ENCODE measurements at regions not wholly inside any gene's neighbourhood (a gene's known extent, or its start where the extent isn't known, plus 50 kb on each side); places are given as distances from the start of the nearest gene placed in this dataset.

DNA sequence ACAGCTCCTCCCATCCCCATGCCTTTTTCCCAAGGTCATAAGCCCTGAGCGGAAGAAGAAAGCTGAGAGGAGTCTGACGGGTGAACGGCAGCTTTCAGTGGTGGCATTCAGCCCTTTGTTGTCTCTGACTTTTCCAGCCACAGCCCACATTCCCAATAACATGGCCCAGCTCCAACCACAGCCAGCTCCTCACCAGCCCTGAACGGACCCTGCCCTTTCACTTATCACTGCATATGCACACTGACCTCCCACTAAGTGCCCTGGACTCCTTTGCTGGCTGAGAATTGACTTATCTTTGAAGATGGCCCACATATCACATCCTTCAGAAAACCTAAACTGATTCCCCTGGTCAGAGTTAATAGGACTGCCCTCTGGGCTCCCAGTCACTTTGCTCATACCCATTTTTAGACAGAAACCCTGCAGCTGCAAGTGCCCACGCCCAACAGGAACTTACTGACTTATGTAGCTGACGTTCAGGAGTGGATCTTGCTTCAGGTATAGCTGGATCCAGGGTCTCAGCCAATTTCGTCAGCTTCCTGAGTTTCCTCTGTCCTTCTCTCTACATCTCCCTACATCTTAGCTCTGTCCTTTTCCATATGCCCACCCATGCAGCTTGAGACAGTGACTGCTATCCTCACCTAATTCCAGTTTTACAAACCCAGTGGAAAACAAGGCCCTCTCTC, 348.5 kb upstream of the PROK2 start:
- no peak overlapping the region for H3K4me2 ChIP-seq (ENCODE audit: low read depth, low read length, poor library complexity, severe bottlenecking)
- no peak overlapping the region for H3K9ac ChIP-seq (ENCODE audit: low read length)
- no peak overlapping the region for H3K4me3 ChIP-seq (ENCODE audit: low read length)
- no peaks in the 10 kb centered on the region for H3K79me2 ChIP-seq (ENCODE audit: low read length)
- H3K9me3 ChIP-seq (ENCODE audit: low read length), result no peaks in the 10 kb centered on the region
- H3K36me3 ChIP-seq (ENCODE audit: insufficient read depth, low read length), result no peaks in the 10 kb centered on the region; the same call in 1 of the 2 replicates
- peaks cover 42% of the 10 kb centered on the region for H3K4me1 ChIP-seq (ENCODE audit: low read length)
- no peaks in the 10 kb centered on the region for H4K20me1 ChIP-seq (ENCODE audit: insufficient read depth, low read depth, low read length)
- H3K27ac ChIP-seq (ENCODE audit: low read length), result no peak overlapping the region
- H2AFZ ChIP-seq (ENCODE audit: low read length), result no peak overlapping the region
- DNase-seq, result no peak
- no peaks in the 10 kb centered on the region for H3K9me2 ChIP-seq (replicated peaks; ENCODE audit: insufficient read depth, low read length)
- H3K27me3 ChIP-seq (ENCODE audit: low read length), result no peaks in the 10 kb centered on the region

DNA sequence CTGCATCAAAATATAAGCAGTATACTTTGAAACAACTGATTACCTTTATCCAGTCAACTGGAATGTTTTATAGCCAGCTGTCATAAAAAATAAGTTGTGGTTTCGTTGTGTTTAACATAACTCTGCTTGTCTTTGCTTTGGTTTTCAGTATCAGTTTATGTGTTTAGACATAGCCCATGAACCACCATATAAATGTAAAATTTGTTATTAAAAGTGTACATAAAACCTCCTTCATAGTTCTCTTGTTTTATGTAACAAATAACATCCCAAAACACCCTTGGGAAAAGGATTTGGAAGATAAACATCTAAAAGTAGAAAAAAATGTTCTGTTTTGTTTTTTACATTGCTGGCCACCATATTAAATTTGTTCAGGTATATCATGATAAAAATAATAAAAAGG, 347.0 kb upstream of the PROK2 start:
- no peak overlapping the region for H3K4me3 ChIP-seq (ENCODE audit: low read length)
- no peaks in the 10 kb centered on the region for H3K79me2 ChIP-seq (ENCODE audit: low read length)
- no peak for DNase-seq
- no peaks in the 10 kb centered on the region for H3K27me3 ChIP-seq (ENCODE audit: low read length)
- peaks cover 35% of the 10 kb centered on the region for H3K4me1 ChIP-seq (ENCODE audit: low read length)
- no peak overlapping the region for H3K4me2 ChIP-seq (ENCODE audit: low read depth, low read length, poor library complexity, severe bottlenecking)
- no peaks in the 10 kb centered on the region for H3K9me3 ChIP-seq (ENCODE audit: low read length)
- no peak overlapping the region for H3K27ac ChIP-seq (ENCODE audit: low read length)
- no peaks in the 10 kb centered on the region; the same call in 1 of the 2 replicates for H3K36me3 ChIP-seq (ENCODE audit: insufficient read depth, low read length)
- no peaks in the 10 kb centered on the region for H3K9me2 ChIP-seq (replicated peaks; ENCODE audit: insufficient read depth, low read length)
- no peak overlapping the region for H2AFZ ChIP-seq (ENCODE audit: low read length)
- H4K20me1 ChIP-seq (ENCODE audit: insufficient read depth, low read depth, low read length), result no peaks in the 10 kb centered on the region
- no peak overlapping the region for H3K9ac ChIP-seq (ENCODE audit: low read length)

DNA sequence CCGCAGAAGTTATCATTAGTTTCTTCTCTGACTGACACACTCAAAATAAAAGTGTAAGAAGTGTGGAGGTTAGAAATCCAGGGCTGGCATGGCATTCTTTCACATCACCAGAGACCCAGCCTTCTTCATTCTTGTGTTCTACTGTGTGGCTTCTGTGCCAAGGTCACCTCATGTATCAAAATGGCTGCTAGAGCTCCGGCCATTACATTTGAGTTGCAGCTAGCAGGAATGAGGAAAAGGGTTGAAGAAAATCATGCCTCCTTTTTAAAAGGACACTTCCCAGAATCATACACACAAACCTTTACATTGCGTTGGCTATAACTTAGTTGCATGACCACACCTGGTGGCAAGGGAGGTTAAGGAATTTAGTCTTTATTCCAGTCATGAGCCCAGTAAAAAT, 345.6 kb upstream of the PROK2 start:
- Histone ChIP-seq H3K27me3 (ENCODE audit: low read length) (no peaks in the 10 kb centered on the region), H3K27ac (ENCODE audit: low read length) (no peak overlapping the region), H3K9me2 (replicated peaks; ENCODE audit: insufficient read depth, low read length) (no peaks in the 10 kb centered on the region), H3K36me3 (ENCODE audit: insufficient read depth, low read length) (no peaks in the 10 kb centered on the region; the same call in 1 of the 2 replicates), H3K9ac (ENCODE audit: low read length) (no peak overlapping the region), H2AFZ (ENCODE audit: low read length) (no peak overlapping the region), H3K9me3 (ENCODE audit: low read length) (no peaks in the 10 kb centered on the region), H3K4me2 (ENCODE audit: low read depth, low read length, poor library complexity, severe bottlenecking) (no peak overlapping the region), H3K4me1 (ENCODE audit: low read length) (peaks cover 30% of the 10 kb centered on the region), H3K4me3 (ENCODE audit: low read length) (no peak overlapping the region), H4K20me1 (ENCODE audit: insufficient read depth, low read depth, low read length) (no peaks in the 10 kb centered on the region), H3K79me2 (ENCODE audit: low read length) (no peaks in the 10 kb centered on the region)
- no peak for DNase-seq

DNA sequence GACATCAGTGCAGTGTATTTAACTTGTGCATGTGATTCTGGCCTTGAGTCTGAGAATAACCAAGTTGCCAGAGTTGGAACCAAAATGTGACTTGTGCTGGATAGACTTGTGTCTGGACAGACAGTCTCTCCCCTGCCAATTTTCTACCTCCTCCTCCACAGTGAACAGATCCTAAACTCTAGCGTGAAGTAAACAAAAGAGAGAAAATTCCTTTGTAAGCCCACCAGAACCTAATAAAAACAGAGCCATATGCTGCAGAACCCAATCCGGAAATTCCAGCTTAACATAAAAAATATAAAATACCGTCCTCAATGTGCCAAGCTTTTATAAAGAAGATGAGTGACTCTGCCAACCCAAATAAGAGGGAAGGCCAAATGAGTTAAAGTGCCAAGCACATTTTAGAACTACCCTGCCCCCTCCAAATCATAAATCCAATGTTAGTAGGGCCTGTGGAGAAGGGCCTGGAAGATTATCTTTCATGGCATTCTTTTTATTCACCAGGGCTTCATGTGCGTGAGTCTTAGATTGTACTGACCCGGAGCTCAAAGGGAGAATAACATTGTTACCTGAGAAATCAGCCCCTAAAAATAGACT, 344.6 kb upstream of the PROK2 start:
- Histone ChIP-seq H3K9me2 (replicated peaks; ENCODE audit: insufficient read depth, low read length) (no peaks in the 10 kb centered on the region), H2AFZ (ENCODE audit: low read length) (no peak overlapping the region), H3K4me3 (ENCODE audit: low read length) (no peak overlapping the region), H3K27me3 (ENCODE audit: low read length) (no peaks in the 10 kb centered on the region), H3K79me2 (ENCODE audit: low read length) (no peaks in the 10 kb centered on the region), H3K27ac (ENCODE audit: low read length) (no peak overlapping the region), H3K9me3 (ENCODE audit: low read length) (no peaks in the 10 kb centered on the region), H4K20me1 (ENCODE audit: insufficient read depth, low read depth, low read length) (no peaks in the 10 kb centered on the region), H3K36me3 (ENCODE audit: insufficient read depth, low read length) (no peaks in the 10 kb centered on the region; the same call in 1 of the 2 replicates), H3K9ac (ENCODE audit: low read length) (no peak overlapping the region), H3K4me1 (ENCODE audit: low read length) (peaks cover 20% of the 10 kb centered on the region), H3K4me2 (ENCODE audit: low read depth, low read length, poor library complexity, severe bottlenecking) (no peak overlapping the region)
- DNase-seq, result no peak

DNA sequence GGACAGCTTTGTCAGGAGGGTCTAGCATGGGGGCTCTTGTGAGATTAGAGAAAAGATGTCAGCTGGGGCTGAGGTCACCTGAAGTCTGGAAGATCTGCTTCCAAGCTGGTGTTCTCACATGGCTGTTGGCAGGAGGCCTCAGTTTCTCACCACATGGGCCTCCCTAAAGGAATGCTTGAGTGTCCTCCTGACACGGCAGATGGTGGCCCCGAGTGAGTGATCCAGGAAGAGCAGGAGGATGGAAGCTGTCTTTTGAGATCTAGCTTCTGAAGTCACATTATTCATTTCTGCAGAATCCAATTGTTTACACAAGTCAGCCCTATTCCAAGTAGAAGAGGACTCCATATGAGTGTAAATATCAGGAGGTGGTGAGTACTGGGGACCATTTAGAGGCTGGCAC, 344.0 kb upstream of the PROK2 start:
- H2AFZ ChIP-seq (ENCODE audit: low read length), result no peak overlapping the region
- H3K9me2 ChIP-seq (replicated peaks; ENCODE audit: insufficient read depth, low read length), result no peaks in the 10 kb centered on the region
- H4K20me1 ChIP-seq (ENCODE audit: insufficient read depth, low read depth, low read length), result no peaks in the 10 kb centered on the region
- no peak overlapping the region for H3K4me2 ChIP-seq (ENCODE audit: low read depth, low read length, poor library complexity, severe bottlenecking)
- H3K27me3 ChIP-seq (ENCODE audit: low read length), result no peaks in the 10 kb centered on the region
- DNase-seq, result no peak
- no peaks in the 10 kb centered on the region for H3K9me3 ChIP-seq (ENCODE audit: low read length)
- no peak overlapping the region for H3K27ac ChIP-seq (ENCODE audit: low read length)
- H3K36me3 ChIP-seq (ENCODE audit: insufficient read depth, low read length), result no peaks in the 10 kb centered on the region; the same call in 1 of the 2 replicates
- no peak overlapping the region for H3K4me3 ChIP-seq (ENCODE audit: low read length)
- H3K79me2 ChIP-seq (ENCODE audit: low read length), result no peaks in the 10 kb centered on the region
- peaks cover 22% of the 10 kb centered on the region for H3K4me1 ChIP-seq (ENCODE audit: low read length)
- H3K9ac ChIP-seq (ENCODE audit: low read length), result no peak overlapping the region

DNA sequence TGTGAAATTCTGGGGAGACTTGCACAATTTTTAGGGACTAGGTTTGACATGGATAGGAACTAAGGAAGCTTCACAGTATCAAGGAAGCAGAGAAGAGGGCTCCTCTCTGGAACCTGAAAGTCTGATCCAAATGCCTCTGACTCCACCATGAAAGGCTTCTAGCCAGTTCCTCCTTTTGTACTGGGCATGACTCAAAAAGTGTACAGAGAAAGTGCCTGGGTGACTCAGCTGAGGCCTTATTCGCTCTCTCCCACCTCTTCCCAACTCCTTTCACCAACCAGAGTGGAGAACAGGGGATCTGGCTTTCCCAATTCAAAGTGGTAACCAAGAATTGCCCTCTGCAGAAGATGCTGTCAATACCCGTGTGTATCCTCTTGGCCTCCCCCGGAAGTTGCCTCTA, 342.9 kb upstream of the PROK2 start:
- H3K27me3 ChIP-seq (ENCODE audit: low read length), result no peaks in the 10 kb centered on the region
- no peak overlapping the region for H3K27ac ChIP-seq (ENCODE audit: low read length)
- no peak overlapping the region for H3K4me3 ChIP-seq (ENCODE audit: low read length)
- no peaks in the 10 kb centered on the region for H3K9me2 ChIP-seq (replicated peaks; ENCODE audit: insufficient read depth, low read length)
- no peak overlapping the region for H3K4me2 ChIP-seq (ENCODE audit: low read depth, low read length, poor library complexity, severe bottlenecking)
- no peaks in the 10 kb centered on the region for H3K9me3 ChIP-seq (ENCODE audit: low read length)
- H2AFZ ChIP-seq (ENCODE audit: low read length), result no peak overlapping the region
- no peak for DNase-seq
- peaks cover 29% of the 10 kb centered on the region for H3K4me1 ChIP-seq (ENCODE audit: low read length)
- H4K20me1 ChIP-seq (ENCODE audit: insufficient read depth, low read depth, low read length), result no peaks in the 10 kb centered on the region
- no peak overlapping the region for H3K9ac ChIP-seq (ENCODE audit: low read length)
- H3K36me3 ChIP-seq (ENCODE audit: insufficient read depth, low read length), result no peaks in the 10 kb centered on the region; the same call in 1 of the 2 replicates
- H3K79me2 ChIP-seq (ENCODE audit: low read length), result no peaks in the 10 kb centered on the region

DNA sequence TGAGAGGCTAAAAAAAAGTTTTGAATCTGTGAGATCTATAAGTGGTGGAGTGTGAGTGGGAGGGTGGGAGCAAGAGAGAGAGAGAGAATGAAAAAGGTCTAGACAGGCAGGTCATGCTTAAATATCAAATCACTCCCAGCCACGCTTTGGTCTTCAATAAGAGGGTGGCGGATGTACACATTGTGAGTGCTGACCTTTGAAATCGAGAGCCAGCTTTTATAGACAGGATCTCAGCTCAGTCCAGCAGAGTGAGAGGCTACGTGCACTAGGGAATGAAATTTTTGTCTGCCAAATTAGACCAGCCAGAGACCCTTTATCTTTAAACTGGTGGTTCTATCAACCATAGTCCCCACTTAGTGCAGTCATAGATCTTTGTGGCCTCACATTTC, 342.3 kb upstream of the PROK2 start:
- H3K27ac ChIP-seq (ENCODE audit: low read length), result no peak overlapping the region
- DNase-seq, result no peak
- H4K20me1 ChIP-seq (ENCODE audit: insufficient read depth, low read depth, low read length), result no peaks in the 10 kb centered on the region
- no peak overlapping the region for H3K4me3 ChIP-seq (ENCODE audit: low read length)
- no peak overlapping the region for H3K4me2 ChIP-seq (ENCODE audit: low read depth, low read length, poor library complexity, severe bottlenecking)
- peaks cover 29% of the 10 kb centered on the region for H3K4me1 ChIP-seq (ENCODE audit: low read length)
- no peaks in the 10 kb centered on the region for H3K9me3 ChIP-seq (ENCODE audit: low read length)
- H2AFZ ChIP-seq (ENCODE audit: low read length), result no peak overlapping the region
- no peaks in the 10 kb centered on the region for H3K79me2 ChIP-seq (ENCODE audit: low read length)
- no peaks in the 10 kb centered on the region; the same call in 1 of the 2 replicates for H3K36me3 ChIP-seq (ENCODE audit: insufficient read depth, low read length)
- H3K9ac ChIP-seq (ENCODE audit: low read length), result no peak overlapping the region
- H3K9me2 ChIP-seq (replicated peaks; ENCODE audit: insufficient read depth, low read length), result no peaks in the 10 kb centered on the region
- no peaks in the 10 kb centered on the region for H3K27me3 ChIP-seq (ENCODE audit: low read length)

DNA sequence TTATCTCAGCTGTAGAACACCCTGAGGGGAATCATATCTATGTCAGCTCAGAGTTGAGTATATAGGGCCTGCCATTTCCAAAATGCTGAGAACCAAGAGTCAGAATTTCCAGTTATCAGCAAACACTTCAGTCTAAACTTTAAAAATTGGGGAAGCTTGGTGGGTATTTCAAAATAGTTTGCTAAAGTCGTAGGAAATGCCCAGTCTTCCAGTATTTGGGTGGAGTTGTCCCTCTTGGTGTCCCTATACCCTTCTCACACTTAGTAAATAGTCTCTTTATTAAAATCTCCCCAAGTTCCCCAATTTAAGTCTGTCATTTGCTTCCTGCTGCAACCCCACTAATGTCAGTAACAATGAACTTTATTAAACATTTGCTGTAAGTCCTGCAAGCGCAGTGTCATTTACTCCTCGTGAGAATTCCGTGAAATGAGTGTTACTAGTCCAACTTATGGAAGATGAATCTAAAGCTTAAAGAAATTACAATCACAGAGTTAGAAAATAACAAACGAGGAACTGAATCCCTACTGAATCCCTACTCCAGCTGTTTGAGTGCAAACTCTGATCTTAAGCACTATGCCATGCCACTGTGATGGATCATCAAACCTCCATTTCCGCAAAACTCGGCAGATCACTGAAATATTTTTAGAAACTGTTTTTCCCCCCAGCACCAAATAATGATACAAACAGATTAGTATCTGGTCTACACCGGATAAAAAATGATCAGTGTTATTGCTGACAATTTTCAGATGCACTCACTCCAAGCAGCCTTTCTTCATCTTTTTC, 341.7 kb upstream of the PROK2 start:
- Histone ChIP-seq H4K20me1 (ENCODE audit: insufficient read depth, low read depth, low read length) (no peaks in the 10 kb centered on the region), H3K9me2 (replicated peaks; ENCODE audit: insufficient read depth, low read length) (no peaks in the 10 kb centered on the region), H3K4me1 (ENCODE audit: low read length) (peaks cover 29% of the 10 kb centered on the region), H3K27me3 (ENCODE audit: low read length) (no peaks in the 10 kb centered on the region), H3K4me3 (ENCODE audit: low read length) (no peak overlapping the region), H3K36me3 (ENCODE audit: insufficient read depth, low read length) (no peaks in the 10 kb centered on the region; the same call in 1 of the 2 replicates), H3K79me2 (ENCODE audit: low read length) (no peaks in the 10 kb centered on the region), H3K4me2 (ENCODE audit: low read depth, low read length, poor library complexity, severe bottlenecking) (no peak overlapping the region), H3K9me3 (ENCODE audit: low read length) (no peaks in the 10 kb centered on the region), H3K27ac (ENCODE audit: low read length) (no peak overlapping the region), H2AFZ (ENCODE audit: low read length) (no peak overlapping the region), H3K9ac (ENCODE audit: low read length) (no peak overlapping the region)
- no peak for DNase-seq
